Stimulated activated naive CD8-positive, alpha-beta T cell treated with anti-CD3 and anti-CD28 coated beads, Interleukin-15, Interleukin-2, amounts not matched to agents 100 ng/mL and 50 ng/mL, for 24 hours (primary cell): ENCODE measurements at regions not wholly inside any gene's neighbourhood (a gene's known extent, or its start where the extent isn't known, plus 50 kb on each side); places are given as distances from the start of the nearest gene placed in this dataset.
"Not testable (repeated sequence)": the region's sequence is repeated elsewhere in the genome, so short reads cannot be mapped to it uniquely, and the experiment has no call there.

Source experiments
- H3K27ac Mint-ChIP-seq: one replicate; pipeline ENCODE4 v1.8.0; 2021; ENCODE audit warnings: mild to moderate bottlenecking, mixed read lengths
- H3K27me3 Mint-ChIP-seq: one replicate; pipeline ENCODE4 v1.8.0; 2021; ENCODE audit warnings: mixed read lengths
- H3K36me3 Mint-ChIP-seq: one replicate; pipeline ENCODE4 v1.8.0; 2021; ENCODE audit warnings: low read depth, mixed read lengths
- H3K4me1 Mint-ChIP-seq: one replicate; pipeline ENCODE4 v1.8.0; 2021; ENCODE audit warnings: low read depth, mixed read lengths
- H3K4me3 Mint-ChIP-seq: one replicate; pipeline ENCODE4 v1.8.0; 2021; ENCODE audit warnings: mild to moderate bottlenecking, mixed read lengths
- H3K9me3 Mint-ChIP-seq: one replicate; pipeline ENCODE4 v1.8.0; 2021; ENCODE audit warnings: mixed read lengths

GRCh38 chr1:189627427-189627826 is 850.2 kb downstream of the BRINP3 start:
- Mint-ChIP-seq H3K4me1 (no peaks in the 10 kb centered on the region), H3K27ac (no peak overlapping the region), H3K27me3 (no peaks in the 10 kb centered on the region), H3K9me3 (peaks cover 8% of the 10 kb centered on the region), H3K36me3 (no peaks in the 10 kb centered on the region), H3K4me3 (no peak overlapping the region)

GRCh38 chr1:189628857-189629256 is 848.8 kb downstream of the BRINP3 start:
- H3K9me3 Mint-ChIP-seq, result peaks cover 8% of the 10 kb centered on the region
- H3K4me1 Mint-ChIP-seq, result no peaks in the 10 kb centered on the region
- no peaks in the 10 kb centered on the region for H3K27me3 Mint-ChIP-seq
- no peak overlapping the region for H3K27ac Mint-ChIP-seq
- no peak overlapping the region for H3K4me3 Mint-ChIP-seq
- H3K36me3 Mint-ChIP-seq, result no peaks in the 10 kb centered on the region

GRCh38 chr1:189633658-189634057 is 844.0 kb downstream of the BRINP3 start:
- no peaks in the 10 kb centered on the region for H3K27me3 Mint-ChIP-seq
- no peak overlapping the region for H3K4me3 Mint-ChIP-seq
- no peaks in the 10 kb centered on the region for H3K36me3 Mint-ChIP-seq
- H3K4me1 Mint-ChIP-seq, result no peaks in the 10 kb centered on the region
- peaks cover 8% of the 10 kb centered on the region for H3K9me3 Mint-ChIP-seq
- no peak overlapping the region for H3K27ac Mint-ChIP-seq

GRCh38 chr1:189637041-189637440 is 840.6 kb downstream of the BRINP3 start:
- Mint-ChIP-seq H3K4me1 (no peaks in the 10 kb centered on the region), H3K4me3 (no peak overlapping the region), H3K27ac (no peak overlapping the region), H3K27me3 (no peaks in the 10 kb centered on the region), H3K9me3 (peaks cover 8% of the 10 kb centered on the region), H3K36me3 (no peaks in the 10 kb centered on the region)

GRCh38 chr1:189644156-189644555 is 833.5 kb downstream of the BRINP3 start:
- not testable (repeated sequence) for H3K9me3 Mint-ChIP-seq, H3K4me3 Mint-ChIP-seq

GRCh38 chr1:189644970-189645369 is 832.7 kb downstream of the BRINP3 start:
- no peak overlapping the region for H3K4me3 Mint-ChIP-seq
- no peaks in the 10 kb centered on the region for H3K36me3 Mint-ChIP-seq
- H3K9me3 Mint-ChIP-seq, result no peaks in the 10 kb centered on the region
- H3K27ac Mint-ChIP-seq, result no peak overlapping the region
- H3K4me1 Mint-ChIP-seq, result no peaks in the 10 kb centered on the region
- H3K27me3 Mint-ChIP-seq, result no peaks in the 10 kb centered on the region

More at GRCh38 chr1:189644156-189644555, 833.5 kb downstream of the BRINP3 start:
- not testable (repeated sequence) for H3K4me1 Mint-ChIP-seq, H3K27me3 Mint-ChIP-seq, H3K27ac Mint-ChIP-seq, H3K36me3 Mint-ChIP-seq

- Mint-ChIP-seq H3K4me1 (no peaks in the 10 kb centered on the region), H3K27ac (no peak overlapping the region), H3K9me3 (no peaks in the 10 kb centered on the region), H3K36me3 (no peaks in the 10 kb centered on the region), H3K4me3 (no peak overlapping the region), H3K27me3 (no peaks in the 10 kb centered on the region)
Measured at GRCh38 chr1:189646066-189646465, 831.6 kb downstream of the BRINP3 start.

- Mint-ChIP-seq H3K27ac (no peak overlapping the region), H3K9me3 (peaks cover 4% of the 10 kb centered on the region), H3K27me3 (no peaks in the 10 kb centered on the region), H3K4me1 (no peaks in the 10 kb centered on the region), H3K4me3 (no peak overlapping the region), H3K36me3 (no peaks in the 10 kb centered on the region)
Measured at GRCh38 chr1:189654906-189655305, 822.8 kb downstream of the BRINP3 start.

GRCh38 chr1:189656628-189657530 is 820.8 kb downstream of the BRINP3 start:
- Mint-ChIP-seq H3K4me3 (no peak overlapping the region), H3K27me3 (no peaks in the 10 kb centered on the region), H3K27ac (no peak overlapping the region), H3K36me3 (no peaks in the 10 kb centered on the region), H3K9me3 (peaks cover 4% of the 10 kb centered on the region), H3K4me1 (no peaks in the 10 kb centered on the region)

- H3K4me1 Mint-ChIP-seq, result no peaks in the 10 kb centered on the region
- H3K27ac Mint-ChIP-seq, result no peak overlapping the region
- no peaks in the 10 kb centered on the region for H3K27me3 Mint-ChIP-seq
Measured at GRCh38 chr1:189657715-189658114, 819.9 kb downstream of the BRINP3 start.

GRCh38 chr1:189658381-189658780 is 819.3 kb downstream of the BRINP3 start:
- Mint-ChIP-seq H3K9me3 (peaks cover 8% of the 10 kb centered on the region), H3K4me1 (no peaks in the 10 kb centered on the region), H3K27me3 (no peaks in the 10 kb centered on the region), H3K36me3 (no peaks in the 10 kb centered on the region), H3K4me3 (no peak overlapping the region), H3K27ac (no peak overlapping the region)

More at GRCh38 chr1:189657715-189658114, 819.9 kb downstream of the BRINP3 start:
- Mint-ChIP-seq H3K9me3 (peaks cover 8% of the 10 kb centered on the region), H3K4me3 (no peak overlapping the region), H3K36me3 (no peaks in the 10 kb centered on the region)

- Mint-ChIP-seq H3K4me3 (no peak overlapping the region), H3K4me1 (no peaks in the 10 kb centered on the region), H3K27me3 (no peaks in the 10 kb centered on the region), H3K27ac (no peak overlapping the region), H3K9me3 (peaks cover 8% of the 10 kb centered on the region), H3K36me3 (no peaks in the 10 kb centered on the region)
Measured at GRCh38 chr1:189659731-189660130, 817.9 kb downstream of the BRINP3 start.

- Mint-ChIP-seq H3K4me1 (no peaks in the 10 kb centered on the region), H3K36me3 (no peaks in the 10 kb centered on the region), H3K27me3 (no peaks in the 10 kb centered on the region), H3K27ac (no peak overlapping the region), H3K9me3 (peaks cover 17% of the 10 kb centered on the region), H3K4me3 (no peak overlapping the region)
Measured at GRCh38 chr1:189662190-189662589, 815.5 kb downstream of the BRINP3 start.

- H3K9me3 Mint-ChIP-seq, result peaks cover 21% of the 10 kb centered on the region
- no peaks in the 10 kb centered on the region for H3K4me1 Mint-ChIP-seq
- H3K36me3 Mint-ChIP-seq, result no peaks in the 10 kb centered on the region
- H3K27ac Mint-ChIP-seq, result no peak overlapping the region
- H3K27me3 Mint-ChIP-seq, result no peaks in the 10 kb centered on the region
- no peak overlapping the region for H3K4me3 Mint-ChIP-seq
Measured at GRCh38 chr1:189669846-189670245, 807.8 kb downstream of the BRINP3 start.

- no peak overlapping the region for H3K27ac Mint-ChIP-seq
- H3K27me3 Mint-ChIP-seq, result no peaks in the 10 kb centered on the region
- no peak overlapping the region for H3K4me3 Mint-ChIP-seq
- H3K36me3 Mint-ChIP-seq, result no peaks in the 10 kb centered on the region
- peaks cover 11% of the 10 kb centered on the region for H3K9me3 Mint-ChIP-seq
- no peaks in the 10 kb centered on the region for H3K4me1 Mint-ChIP-seq
Measured at GRCh38 chr1:189673217-189673616, 804.4 kb downstream of the BRINP3 start.
